K562 (cell line): ENCODE measurements at regions not wholly inside any gene's neighbourhood (a gene's known extent, or its start where the extent isn't known, plus 50 kb on each side); places are given as distances from the start of the nearest gene placed in this dataset.

Experiments
- AFF4 ChIP-seq: sonication (generic); formaldehyde crosslinking; IDR thresholded peaks from 2 replicates; pipeline ENCODE4 v1.8.0; 2023; ENCODE audit warnings: mild to moderate bottlenecking, missing genetic modification reagents
- CBFA2T3 ChIP-seq: fragments of 450-650 bp; IDR thresholded peaks from 2 replicates; pipeline ENCODE4 v1.6.1; 2017
- COPS2 ChIP-seq: fragments of 450-650 bp; conservative IDR thresholded peaks from 2 replicates; pipeline ENCODE4 v1.6.1; 2016; ENCODE audit warnings: mild to moderate bottlenecking, moderate library complexity
- FOXA1 ChIP-seq: fragments of 450-650 bp; IDR thresholded peaks from 2 replicates; pipeline ENCODE4 v1.6.1; 2016; ENCODE audit warnings: mild to moderate bottlenecking, borderline replicate concordance
- FOXJ3 ChIP-seq: sonication (generic); formaldehyde crosslinking; IDR thresholded peaks from 2 replicates; pipeline ENCODE4 v1.4.0; 2020; ENCODE audit warnings: mild to moderate bottlenecking, missing genetic modification reagents
- KLF10 ChIP-seq: fragments of 250-450 bp; sonication (Bioruptor Pico); IDR thresholded peaks from 2 replicates; pipeline ENCODE4 v1.6.1; 2021; ENCODE audit warnings: matching md5 sums
- MNT ChIP-seq, 2 experiments: fragments of 450-650 bp; conservative IDR thresholded peaks; 2 replicates each; pipeline ENCODE4 v1.6.1; 2017; ENCODE audit warnings: mild to moderate bottlenecking in 2 of 2, moderate library complexity in 2 of 2
- NUFIP1 ChIP-seq: fragments of 450-650 bp; IDR thresholded peaks from 2 replicates; pipeline ENCODE4 v1.6.1; 2018; ENCODE audit not compliant: partially characterized antibody
- POLR2B ChIP-seq: fragments of 450-650 bp; IDR thresholded peaks from 2 replicates; pipeline ENCODE4 v1.6.1; 2018; ENCODE audit warnings: low read depth; ENCODE audit not compliant: partially characterized antibody
- PREB ChIP-seq: sonication (generic); formaldehyde crosslinking; IDR thresholded peaks from 2 replicates; pipeline ENCODE4 v1.8.1; 2023; ENCODE audit warnings: mild to moderate bottlenecking, missing genetic modification reagents
- RFX5 ChIP-seq: IDR thresholded peaks from 2 replicates; pipeline ENCODE4 v1.6.1; 2011; ENCODE audit warnings: low read depth, mild to moderate bottlenecking, improper control_type of control experiment, low read length
- SIX5 ChIP-seq, 2 experiments: IDR thresholded peaks; 2 replicates each; pipeline ENCODE4 v1.6.1; 2011; ENCODE audit warnings: low read length in 2 of 2, borderline replicate concordance in 1 of 2, low read depth in 1 of 2, mild to moderate bottlenecking in 1 of 2, moderate library complexity in 1 of 2; ENCODE audit not compliant: insufficient read depth in 1 of 2
- SMARCA5 ChIP-seq: fragments of 450-650 bp; IDR thresholded peaks from 2 replicates; pipeline ENCODE4 v1.6.1; 2016
- SUPT5H ChIP-seq: fragments of 450-650 bp; IDR thresholded peaks from 2 replicates; pipeline ENCODE4 v1.6.1; 2016
- TCF7L2 ChIP-seq: fragments of 150-350 bp; IDR thresholded peaks from 2 replicates; pipeline ENCODE4 v1.6.1; 2016; ENCODE audit warnings: low read depth, mild to moderate bottlenecking, low read length, moderate library complexity
- TGIF2 ChIP-seq: sonication (generic); formaldehyde crosslinking; IDR thresholded peaks from 2 replicates; pipeline ENCODE4 v1.8.1; 2022; ENCODE audit warnings: mild to moderate bottlenecking, missing genetic modification reagents, moderate library complexity
- ZNF217 ChIP-seq: sonication (generic); formaldehyde crosslinking; IDR thresholded peaks from 2 replicates; pipeline ENCODE4 v1.8.0; 2022; ENCODE audit warnings: mild to moderate bottlenecking, missing genetic modification reagents
- ZZZ3 ChIP-seq: fragments of 450-650 bp; IDR thresholded peaks from 2 replicates; pipeline ENCODE4 v1.6.1; 2016; ENCODE audit warnings: antibody characterized with exemption, mild to moderate bottlenecking, moderate library complexity
- TF ChIP-seq, protein P1 (sequence below): fragments of 450-650 bp; formaldehyde crosslinking; IDR thresholded peaks from 2 replicates; pipeline ENCODE4 v1.4.0; 2020; ENCODE audit warnings: mild to moderate bottlenecking, moderate library complexity
- TF ChIP-seq, protein P2 (sequence below): sonication (generic); formaldehyde crosslinking; IDR thresholded peaks from 2 replicates; pipeline ENCODE4 v1.5.0; 2020; ENCODE audit warnings: missing genetic modification reagents

DNA sequence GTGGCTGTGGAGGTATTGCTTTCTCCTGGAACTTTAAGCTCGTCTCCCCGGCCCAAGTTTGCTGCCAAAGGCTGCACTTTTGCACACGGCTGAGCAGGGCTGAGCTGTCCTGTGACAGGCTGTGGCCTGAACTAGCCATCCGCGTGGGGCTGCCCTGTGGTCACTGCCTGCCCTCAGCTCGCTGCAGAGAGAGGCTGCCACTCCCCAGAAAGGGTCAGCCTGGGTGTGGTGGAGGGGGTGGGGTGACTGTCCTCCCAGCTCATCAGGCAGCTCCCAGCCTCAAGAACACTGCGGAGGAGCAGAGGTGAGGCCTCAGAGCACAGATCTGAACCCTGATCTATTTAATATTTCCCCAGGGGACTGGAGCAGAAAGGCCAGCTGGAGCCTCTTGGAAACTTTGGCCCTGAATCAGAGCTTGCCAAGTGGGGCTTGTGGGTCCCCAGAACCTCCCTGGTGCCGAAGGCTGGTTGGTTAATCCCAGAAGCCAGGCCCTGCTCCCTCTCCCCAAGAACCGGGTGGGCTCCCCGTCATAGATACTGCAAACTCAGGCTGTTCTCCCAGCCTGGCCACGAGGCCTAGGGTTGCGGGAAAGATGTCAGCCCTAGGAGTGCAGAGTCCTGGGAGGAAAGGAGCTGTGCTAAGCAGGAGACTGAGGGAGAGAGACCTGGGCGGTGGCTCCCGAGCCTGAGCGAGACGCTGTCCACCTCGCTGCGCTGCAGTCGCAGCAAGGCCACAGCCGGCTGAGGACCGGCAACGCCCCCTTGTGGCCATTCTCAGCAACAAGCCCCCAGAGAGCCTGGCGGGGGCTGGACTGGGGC, 125.1 kb upstream of the IPO9 start (continued):
- TF ChIP-seq MNT (conservative IDR thresholded peaks at IDR 0.05) (peak in 1 of 2 experiments; percentile 26; a peak in 2 of 4 replicates), TGIF2 (CRISPR knock-in tag) (no peak), CBFA2T3 (no peak), NUFIP1 (no peak), AFF4 (peak; percentile 33; the same call in 1 of the 2 replicates), PREB (CRISPR knock-in tag) (no peak), TCF7L2 (no peak), KLF10 (CRISPR knock-in tag) (no peak), ZNF217 (CRISPR knock-in tag) (no peak), ZZZ3 (no peak), COPS2 (no peak), FOXA1 (no peak), SIX5 (IDR thresholded peaks at IDR 0.05; ENCODE audit: borderline replicate concordance in 1 of 2, insufficient read depth in 1 of 2, low read depth in 1 of 2, low read length in 2 of 2) (no peak), SMARCA5 (no peak), SUPT5H (no peak), FOXJ3 (CRISPR knock-in tag) (no peak), POLR2B (no peak), RFX5 (no peak)
- TF ChIP-seq, protein P1, sequence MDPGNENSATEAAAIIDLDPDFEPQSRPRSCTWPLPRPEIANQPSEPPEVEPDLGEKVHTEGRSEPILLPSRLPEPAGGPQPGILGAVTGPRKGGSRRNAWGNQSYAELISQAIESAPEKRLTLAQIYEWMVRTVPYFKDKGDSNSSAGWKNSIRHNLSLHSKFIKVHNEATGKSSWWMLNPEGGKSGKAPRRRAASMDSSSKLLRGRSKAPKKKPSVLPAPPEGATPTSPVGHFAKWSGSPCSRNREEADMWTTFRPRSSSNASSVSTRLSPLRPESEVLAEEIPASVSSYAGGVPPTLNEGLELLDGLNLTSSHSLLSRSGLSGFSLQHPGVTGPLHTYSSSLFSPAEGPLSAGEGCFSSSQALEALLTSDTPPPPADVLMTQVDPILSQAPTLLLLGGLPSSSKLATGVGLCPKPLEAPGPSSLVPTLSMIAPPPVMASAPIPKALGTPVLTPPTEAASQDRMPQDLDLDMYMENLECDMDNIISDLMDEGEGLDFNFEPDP (CRISPR knock-in tag) = no peak; the same call in 1 of the 2 replicates
- TF ChIP-seq, protein P2, sequence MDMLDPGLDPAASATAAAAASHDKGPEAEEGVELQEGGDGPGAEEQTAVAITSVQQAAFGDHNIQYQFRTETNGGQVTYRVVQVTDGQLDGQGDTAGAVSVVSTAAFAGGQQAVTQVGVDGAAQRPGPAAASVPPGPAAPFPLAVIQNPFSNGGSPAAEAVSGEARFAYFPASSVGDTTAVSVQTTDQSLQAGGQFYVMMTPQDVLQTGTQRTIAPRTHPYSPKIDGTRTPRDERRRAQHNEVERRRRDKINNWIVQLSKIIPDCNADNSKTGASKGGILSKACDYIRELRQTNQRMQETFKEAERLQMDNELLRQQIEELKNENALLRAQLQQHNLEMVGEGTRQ (CRISPR knock-in tag) = no peak
